ENCODE measurements at regions not wholly inside any gene's neighbourhood (a gene's known extent, or its start where the extent isn't known, plus 50 kb on each side); places are given as distances from the start of the nearest gene placed in this dataset.

DNA sequence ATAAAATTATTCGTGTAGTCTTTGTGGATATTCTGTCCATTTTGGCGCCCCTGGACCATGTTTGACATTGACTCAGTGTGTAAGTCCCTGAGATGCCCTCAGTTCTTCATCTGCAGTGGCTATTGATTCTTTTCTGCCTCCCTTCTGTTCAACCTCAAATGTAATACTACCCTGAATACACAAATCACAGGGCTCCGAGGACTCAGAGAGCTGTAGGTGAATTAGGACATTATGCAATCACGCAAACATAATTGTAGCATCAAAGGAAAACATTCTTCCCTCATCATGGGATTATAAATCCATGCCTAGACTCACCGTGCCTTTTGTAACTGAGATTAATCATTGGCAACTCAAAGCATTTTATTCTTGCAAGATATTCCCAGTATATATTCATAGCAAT is 161.4 kb upstream of the PACRGL start:
- Mint-ChIP-seq H3K4me1 (no peaks in the 10 kb centered on the region), H3K4me3 (no peak overlapping the region), H3K36me3 (no peaks in the 10 kb centered on the region), H3K9me3 (peaks cover 0 to 2% (median 0%) of the 10 kb centered on the region in 11 donors), H3K27me3 (no peaks in the 10 kb centered on the region), H3K27ac (no peak overlapping the region)
- DNase-seq = no peak
- Histone ChIP-seq H3K36me3 (ENCODE audit: control insufficient read depth in 2 of 3, insufficient read depth in 3 of 3, low read length in 3 of 3) (no peaks in the 10 kb centered on the region), H3K27ac (ENCODE audit: low read depth, low read length) (no peak overlapping the region), H3K4me3 (ENCODE audit: low read length) (no peak overlapping the region), H3K27me3 (ENCODE audit: control insufficient read depth in 2 of 2, insufficient read depth in 2 of 2, low read length in 2 of 2) (no peaks in the 10 kb centered on the region), H3K9me3 (ENCODE audit: control insufficient read depth in 2 of 3, low read length in 3 of 3) (no peaks in the 10 kb centered on the region), H3K4me1 (ENCODE audit: control insufficient read depth in 2 of 2, insufficient read depth in 2 of 2, low read length in 2 of 2) (no peaks in the 10 kb centered on the region)
- no peak for ATAC-seq
- POLR2A ChIA-PET = no interaction called here
- CTCF ChIA-PET = no interaction called here
- intact Hi-C loops (cut with micrococcal nuclease) = no loop called here

DNA sequence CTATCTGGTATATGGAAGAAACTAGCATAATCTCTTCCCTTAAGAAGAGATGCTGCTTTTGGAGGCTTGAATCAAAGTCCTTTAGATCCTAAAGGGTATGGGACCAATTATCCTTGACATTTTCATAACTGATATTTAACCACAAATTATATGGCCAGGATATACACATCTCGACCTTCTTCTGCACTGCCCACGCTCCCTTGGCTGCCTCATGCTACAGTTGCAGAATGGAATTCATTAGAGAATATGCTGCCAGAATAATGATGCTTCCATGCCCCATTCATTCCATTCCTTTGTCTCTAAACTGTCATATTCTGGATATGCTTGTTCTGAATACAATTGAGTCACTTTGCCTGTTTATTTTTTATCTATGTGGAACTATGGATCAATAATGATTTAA is 157.1 kb upstream of the PACRGL start:
- H3K4me1 ChIP-seq (ENCODE audit: control insufficient read depth in 2 of 2, insufficient read depth in 2 of 2, low read length in 2 of 2) = no peaks in the 10 kb centered on the region
- no peak for ATAC-seq
- POLR2A ChIA-PET = no interaction called here

DNA sequence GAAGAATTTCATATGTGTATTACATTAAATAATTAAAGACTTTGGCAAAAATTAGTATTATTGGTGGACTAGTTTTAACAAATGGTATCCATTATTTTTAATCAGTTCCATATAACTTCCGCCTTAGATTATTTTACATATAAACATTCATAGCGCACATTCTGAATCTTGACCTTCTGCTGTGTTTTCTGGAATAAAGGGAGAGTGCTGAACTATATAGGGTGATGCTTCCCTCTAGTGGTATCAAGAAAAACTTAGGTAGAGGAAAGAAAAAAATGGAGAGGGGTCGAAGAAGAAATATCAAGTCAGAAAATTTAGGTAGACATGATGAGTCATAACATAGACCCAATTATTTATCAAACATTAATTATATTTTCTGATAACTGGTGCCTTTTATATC is 155.6 kb upstream of the PACRGL start:
- Histone ChIP-seq H3K4me1 (ENCODE audit: control insufficient read depth in 2 of 2, insufficient read depth in 2 of 2, low read length in 2 of 2) (no peaks in the 10 kb centered on the region), H3K27ac (ENCODE audit: low read depth, low read length) (no peak overlapping the region), H3K27me3 (ENCODE audit: control insufficient read depth in 2 of 2, insufficient read depth in 2 of 2, low read length in 2 of 2) (no peaks in the 10 kb centered on the region), H3K36me3 (ENCODE audit: control insufficient read depth in 2 of 3, insufficient read depth in 3 of 3, low read length in 3 of 3) (no peaks in the 10 kb centered on the region), H3K9me3 (ENCODE audit: control insufficient read depth in 2 of 3, low read length in 3 of 3) (no peaks in the 10 kb centered on the region), H3K4me3 (ENCODE audit: low read length) (no peak overlapping the region)
- DNase-seq = no peak
- Mint-ChIP-seq H3K4me3 (no peak overlapping the region), H3K27ac (no peak overlapping the region), H3K36me3 (no peaks in the 10 kb centered on the region), H3K4me1 (no peaks in the 10 kb centered on the region), H3K9me3 (no peaks in the 10 kb centered on the region), H3K27me3 (no peaks in the 10 kb centered on the region)
- ATAC-seq = no peak
- ChIA-PET CTCF (no interaction called here), POLR2A (no interaction called here)
- intact Hi-C loops (cut with micrococcal nuclease) = loop anchor here (1.0 to 5.0 kb wide), 2 partner anchors 122 to 125 kb away; no protein-coding TSS in a partner anchor

More for the DNA sequence above, 157.1 kb upstream of the PACRGL start:
- CTCF ChIA-PET = no interaction called here
- Histone ChIP-seq H3K27ac (ENCODE audit: low read depth, low read length) (no peak overlapping the region), H3K27me3 (ENCODE audit: control insufficient read depth in 2 of 2, insufficient read depth in 2 of 2, low read length in 2 of 2) (no peaks in the 10 kb centered on the region), H3K4me3 (ENCODE audit: low read length) (no peak overlapping the region), H3K9me3 (ENCODE audit: control insufficient read depth in 2 of 3, low read length in 3 of 3) (no peaks in the 10 kb centered on the region), H3K36me3 (ENCODE audit: control insufficient read depth in 2 of 3, insufficient read depth in 3 of 3, low read length in 3 of 3) (no peaks in the 10 kb centered on the region)
- no peaks in the 10 kb centered on the region for H3K27me3 Mint-ChIP-seq
- H3K9me3 Mint-ChIP-seq = no peaks in the 10 kb centered on the region
- no peak for DNase-seq
- H3K27ac Mint-ChIP-seq = no peak overlapping the region
- H3K4me1 Mint-ChIP-seq = no peaks in the 10 kb centered on the region
- no peaks in the 10 kb centered on the region for H3K36me3 Mint-ChIP-seq
- intact Hi-C loops (cut with micrococcal nuclease) = loop anchor here in 1 of 2 donors (5.0 kb wide), 1 partner anchor 121 kb away; no protein-coding TSS in a partner anchor
- no peak overlapping the region for H3K4me3 Mint-ChIP-seq

DNA sequence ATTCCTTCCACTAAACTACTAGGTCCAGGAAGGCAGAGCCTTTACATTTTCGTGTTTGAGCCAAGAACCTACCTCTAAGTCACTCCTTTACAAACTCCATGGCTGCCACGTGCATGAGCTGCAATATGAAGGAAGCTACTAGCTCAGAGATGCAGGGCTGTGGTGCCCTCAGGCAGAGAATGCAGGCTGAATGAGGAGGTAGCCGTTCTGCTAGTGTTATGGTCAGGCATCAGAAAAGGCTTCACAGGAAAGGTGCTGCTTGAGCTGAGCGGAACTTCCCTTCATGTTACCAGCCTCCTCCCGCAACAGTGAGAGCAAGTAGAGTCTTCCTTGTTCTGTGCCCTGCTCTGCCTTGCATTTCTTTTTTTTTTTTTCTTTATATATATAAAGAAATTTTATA is 148.3 kb upstream of the PACRGL start:
- peaks cover 0 to 4% (median 0%) of the 10 kb centered on the region in 11 donors for H3K9me3 Mint-ChIP-seq
- H3K27me3 Mint-ChIP-seq = peaks cover 0 to 5% (median 0%) of the 10 kb centered on the region in 5 donors
- no peaks in the 10 kb centered on the region for H3K36me3 Mint-ChIP-seq
- intact Hi-C loops (cut with micrococcal nuclease) = no loop called here
- H3K4me3 ChIP-seq (ENCODE audit: low read length) = no peak overlapping the region
- H3K4me3 Mint-ChIP-seq = no peak overlapping the region
- no peak for DNase-seq
- no peak overlapping the region for H3K27ac Mint-ChIP-seq
- H3K36me3 ChIP-seq (ENCODE audit: control insufficient read depth in 2 of 3, insufficient read depth in 3 of 3, low read length in 3 of 3) = no peaks in the 10 kb centered on the region
- POLR2A ChIA-PET = no interaction called here
- H3K9me3 ChIP-seq (ENCODE audit: control insufficient read depth in 2 of 3, low read length in 3 of 3) = no peaks in the 10 kb centered on the region
- CTCF ChIA-PET = no interaction called here
- H3K4me1 Mint-ChIP-seq = no peaks in the 10 kb centered on the region
- no peaks in the 10 kb centered on the region for H3K4me1 ChIP-seq (ENCODE audit: control insufficient read depth in 2 of 2, insufficient read depth in 2 of 2, low read length in 2 of 2)
- no peaks in the 10 kb centered on the region for H3K27me3 ChIP-seq (ENCODE audit: control insufficient read depth in 2 of 2, insufficient read depth in 2 of 2, low read length in 2 of 2)
- no peak for ATAC-seq
- no peak overlapping the region for H3K27ac ChIP-seq (ENCODE audit: low read depth, low read length)

DNA sequence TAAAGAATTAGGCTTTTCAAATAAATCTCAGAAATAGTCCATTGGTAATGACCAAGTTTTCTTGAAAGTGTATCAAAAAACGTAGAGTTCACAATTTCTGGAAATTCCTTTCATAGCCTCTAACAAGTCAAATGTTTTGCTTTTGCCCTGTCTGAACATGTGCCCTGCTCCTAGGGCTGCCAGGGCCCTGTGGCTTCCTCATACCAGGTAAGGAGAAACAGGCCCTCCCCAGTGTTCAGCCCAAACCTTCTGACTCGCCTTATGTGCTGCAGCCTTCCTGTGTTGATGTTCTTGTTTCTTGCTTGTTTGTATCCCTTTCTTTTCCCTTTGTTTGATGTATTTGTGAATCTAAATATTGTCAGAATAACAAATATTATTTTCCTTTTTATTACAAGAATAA is 146.1 kb upstream of the PACRGL start:
- POLR2A ChIA-PET = no interaction called here
- ATAC-seq (no peak), DNase-seq (no peak)
- intact Hi-C loops (cut with micrococcal nuclease) = no loop called here
- H3K27ac ChIP-seq (ENCODE audit: low read depth, low read length) = no peak overlapping the region
- Mint-ChIP-seq H3K27me3 (peaks cover 0 to 5% (median 0%) of the 10 kb centered on the region in 5 donors), H3K36me3 (no peaks in the 10 kb centered on the region), H3K4me3 (no peak overlapping the region), H3K9me3 (peaks cover 0 to 7% (median 0%) of the 10 kb centered on the region in 11 donors), H3K4me1 (no peaks in the 10 kb centered on the region), H3K27ac (no peak overlapping the region)
- no peaks in the 10 kb centered on the region for H3K4me1 ChIP-seq (ENCODE audit: control insufficient read depth in 2 of 2, insufficient read depth in 2 of 2, low read length in 2 of 2)
- no peaks in the 10 kb centered on the region for H3K27me3 ChIP-seq (ENCODE audit: control insufficient read depth in 2 of 2, insufficient read depth in 2 of 2, low read length in 2 of 2)
- CTCF ChIA-PET = no interaction called here
- H3K4me3 ChIP-seq (ENCODE audit: low read length) = no peak overlapping the region
- no peaks in the 10 kb centered on the region for H3K9me3 ChIP-seq (ENCODE audit: control insufficient read depth in 2 of 3, low read length in 3 of 3)
- H3K36me3 ChIP-seq (ENCODE audit: control insufficient read depth in 2 of 3, insufficient read depth in 3 of 3, low read length in 3 of 3) = no peaks in the 10 kb centered on the region

DNA sequence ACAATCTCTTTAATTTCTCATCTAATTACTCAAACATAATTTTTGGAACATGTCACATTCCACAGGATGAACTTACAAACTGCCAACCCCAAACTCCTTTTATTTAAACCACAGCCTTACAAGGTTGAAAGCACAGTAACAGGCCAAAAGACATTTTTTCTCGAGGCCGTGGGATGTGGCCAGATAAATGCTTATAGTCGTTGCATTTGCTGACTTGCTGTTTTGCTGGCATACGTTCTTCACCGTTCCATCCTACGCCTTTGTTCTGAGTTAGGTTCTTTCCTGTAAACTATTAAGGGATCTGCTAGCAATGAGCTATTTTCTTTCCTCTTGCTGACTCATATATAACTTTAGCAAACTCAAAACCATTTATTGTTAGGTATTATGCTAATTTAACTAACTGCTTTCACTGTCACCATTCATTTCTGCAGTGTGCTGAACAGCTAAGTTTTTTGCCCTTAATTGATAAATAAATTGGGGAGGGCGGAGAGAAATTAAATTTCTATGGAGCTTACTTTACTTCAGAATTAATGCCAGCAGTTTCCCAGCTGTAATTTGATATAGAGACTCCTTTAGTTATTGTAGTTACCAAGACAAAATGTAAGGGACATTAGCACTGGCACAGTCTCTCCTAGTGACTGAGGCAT is 135.1 kb upstream of the PACRGL start:
- DNase-seq = no peak
- Mint-ChIP-seq H3K27ac (no peak overlapping the region), H3K9me3 (peaks cover 0 to 3% (median 0%) of the 10 kb centered on the region in 11 donors), H3K27me3 (peaks cover 0 to 5% (median 0%) of the 10 kb centered on the region in 5 donors), H3K4me3 (no peak overlapping the region), H3K4me1 (no peaks in the 10 kb centered on the region), H3K36me3 (no peaks in the 10 kb centered on the region)
- ChIA-PET CTCF (no interaction called here), POLR2A (no interaction called here)
- Histone ChIP-seq H3K4me1 (ENCODE audit: control insufficient read depth in 2 of 2, insufficient read depth in 2 of 2, low read length in 2 of 2) (no peaks in the 10 kb centered on the region), H3K27ac (ENCODE audit: low read depth, low read length) (no peak overlapping the region), H3K36me3 (ENCODE audit: control insufficient read depth in 2 of 3, insufficient read depth in 3 of 3, low read length in 3 of 3) (no peaks in the 10 kb centered on the region), H3K9me3 (ENCODE audit: control insufficient read depth in 2 of 3, low read length in 3 of 3) (no peaks in the 10 kb centered on the region), H3K4me3 (ENCODE audit: low read length) (no peak overlapping the region), H3K27me3 (ENCODE audit: control insufficient read depth in 2 of 2, insufficient read depth in 2 of 2, low read length in 2 of 2) (no peaks in the 10 kb centered on the region)
- intact Hi-C loops (cut with micrococcal nuclease) = no loop called here
- no peak for ATAC-seq

DNA sequence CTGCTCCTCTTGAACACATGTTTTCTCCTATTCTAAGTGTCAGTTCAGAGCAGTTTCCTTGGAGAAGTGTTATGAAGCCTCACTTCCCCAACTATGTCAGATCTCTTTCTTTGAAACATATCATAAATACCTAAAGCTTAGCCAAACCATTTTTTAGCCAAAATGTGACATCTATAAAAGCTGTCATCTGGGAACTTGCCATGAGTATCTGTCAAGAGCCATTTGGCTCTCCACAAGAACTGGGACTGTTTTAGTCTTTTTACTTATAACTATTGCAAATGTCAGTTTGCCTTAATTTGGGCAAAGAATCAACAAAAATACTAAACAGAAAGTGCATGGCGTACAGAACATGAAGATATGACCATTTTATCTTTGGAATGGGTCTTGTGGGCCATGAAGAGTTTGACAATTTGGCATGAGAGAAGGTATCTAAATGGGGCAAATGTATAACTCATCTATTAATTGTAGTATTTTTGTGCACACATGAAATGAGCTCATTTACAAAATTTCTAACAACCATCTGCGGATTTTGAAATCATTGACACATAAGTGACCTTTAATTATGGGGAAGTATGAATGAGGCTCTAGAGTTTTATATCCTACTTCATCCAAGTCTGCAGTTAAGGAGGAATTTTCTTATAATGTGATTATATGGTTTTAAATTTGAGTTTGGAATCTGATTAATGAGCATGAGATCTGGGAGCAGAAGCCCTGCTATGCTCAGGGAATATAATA is 129.1 kb upstream of the PACRGL start:
- H3K27ac Mint-ChIP-seq = no peak overlapping the region
- CTCF ChIA-PET = no interaction called here
- POLR2A ChIA-PET = no interaction called here
- H3K36me3 Mint-ChIP-seq = no peaks in the 10 kb centered on the region
- H3K9me3 ChIP-seq (ENCODE audit: control insufficient read depth in 2 of 3, low read length in 3 of 3) = no peaks in the 10 kb centered on the region
- no peaks in the 10 kb centered on the region for H3K4me1 ChIP-seq (ENCODE audit: control insufficient read depth in 2 of 2, insufficient read depth in 2 of 2, low read length in 2 of 2)
- no peaks in the 10 kb centered on the region for H3K27me3 ChIP-seq (ENCODE audit: control insufficient read depth in 2 of 2, insufficient read depth in 2 of 2, low read length in 2 of 2)
- DNase-seq (no peak), ATAC-seq (no peak)
- peaks cover 0 to 11% (median 0%) of the 10 kb centered on the region in 5 donors for H3K27me3 Mint-ChIP-seq
- intact Hi-C loops (cut with micrococcal nuclease) = no loop called here
- no peak overlapping the region for H3K27ac ChIP-seq (ENCODE audit: low read depth, low read length)
- H3K4me1 Mint-ChIP-seq = no peaks in the 10 kb centered on the region
- no peak overlapping the region for H3K4me3 ChIP-seq (ENCODE audit: low read length)
- no peaks in the 10 kb centered on the region for H3K9me3 Mint-ChIP-seq
- H3K36me3 ChIP-seq (ENCODE audit: control insufficient read depth in 2 of 3, insufficient read depth in 3 of 3, low read length in 3 of 3) = no peaks in the 10 kb centered on the region
- no peak overlapping the region for H3K4me3 Mint-ChIP-seq

All from naive thymus-derived CD4-positive, alpha-beta T cell (primary cell).